Fibroblast of mammary gland (primary cell): ENCODE measurements at regions not wholly inside any gene's neighbourhood (a gene's known extent, or its start where the extent isn't known, plus 50 kb on each side); places are given as distances from the start of the nearest gene placed in this dataset.

Experiments
- DNase-seq: peaks from one replicate; pipeline ENCODE4 v3.0.0-alpha.2; 2010; ENCODE audit warnings: low read depth
- H3K4me3 ChIP-seq: 2 replicates; pipeline ENCODE4 v1.5.1; 2011; ENCODE audit warnings: low read depth, mild to moderate bottlenecking, low read length, moderate library complexity; ENCODE audit not compliant: control insufficient read depth
- TF ChIP-seq, protein P1 (sequence below): conservative IDR thresholded peaks from 2 replicates; pipeline ENCODE4 v1.5.1; 2011; ENCODE audit warnings: low read depth, low read length, inconsistent platforms; ENCODE audit not compliant: control insufficient read depth, insufficient read depth

DNA sequence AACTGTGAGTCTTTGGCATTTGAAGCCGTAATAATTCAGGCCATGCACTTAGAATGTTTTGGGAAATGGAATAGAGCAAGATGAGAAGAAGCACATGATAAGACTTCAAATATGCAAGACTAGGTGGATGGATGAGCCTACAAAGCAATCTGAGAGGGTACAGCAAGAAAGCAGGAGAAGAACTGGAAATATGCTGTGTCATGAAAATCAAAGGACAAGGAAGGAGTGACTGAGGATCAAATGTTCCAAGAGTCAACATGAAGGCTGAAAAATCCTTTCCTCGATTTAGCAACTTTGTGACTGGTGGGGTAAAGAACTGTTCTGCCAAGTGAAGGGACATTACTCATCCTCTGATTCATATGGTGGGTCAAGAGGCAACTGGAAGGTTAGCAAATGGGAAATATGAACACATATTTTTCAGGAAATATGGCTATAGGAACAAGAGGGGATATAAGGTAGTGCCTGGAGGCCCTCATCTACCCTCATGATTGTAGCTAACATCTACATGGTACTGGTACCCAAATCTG lies 803.7 kb upstream of the ARRDC4 start:
- TF ChIP-seq, protein P1, sequence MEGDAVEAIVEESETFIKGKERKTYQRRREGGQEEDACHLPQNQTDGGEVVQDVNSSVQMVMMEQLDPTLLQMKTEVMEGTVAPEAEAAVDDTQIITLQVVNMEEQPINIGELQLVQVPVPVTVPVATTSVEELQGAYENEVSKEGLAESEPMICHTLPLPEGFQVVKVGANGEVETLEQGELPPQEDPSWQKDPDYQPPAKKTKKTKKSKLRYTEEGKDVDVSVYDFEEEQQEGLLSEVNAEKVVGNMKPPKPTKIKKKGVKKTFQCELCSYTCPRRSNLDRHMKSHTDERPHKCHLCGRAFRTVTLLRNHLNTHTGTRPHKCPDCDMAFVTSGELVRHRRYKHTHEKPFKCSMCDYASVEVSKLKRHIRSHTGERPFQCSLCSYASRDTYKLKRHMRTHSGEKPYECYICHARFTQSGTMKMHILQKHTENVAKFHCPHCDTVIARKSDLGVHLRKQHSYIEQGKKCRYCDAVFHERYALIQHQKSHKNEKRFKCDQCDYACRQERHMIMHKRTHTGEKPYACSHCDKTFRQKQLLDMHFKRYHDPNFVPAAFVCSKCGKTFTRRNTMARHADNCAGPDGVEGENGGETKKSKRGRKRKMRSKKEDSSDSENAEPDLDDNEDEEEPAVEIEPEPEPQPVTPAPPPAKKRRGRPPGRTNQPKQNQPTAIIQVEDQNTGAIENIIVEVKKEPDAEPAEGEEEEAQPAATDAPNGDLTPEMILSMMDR = no peak
- DNase-seq = no peak
- no peak overlapping the region for H3K4me3 ChIP-seq

DNA sequence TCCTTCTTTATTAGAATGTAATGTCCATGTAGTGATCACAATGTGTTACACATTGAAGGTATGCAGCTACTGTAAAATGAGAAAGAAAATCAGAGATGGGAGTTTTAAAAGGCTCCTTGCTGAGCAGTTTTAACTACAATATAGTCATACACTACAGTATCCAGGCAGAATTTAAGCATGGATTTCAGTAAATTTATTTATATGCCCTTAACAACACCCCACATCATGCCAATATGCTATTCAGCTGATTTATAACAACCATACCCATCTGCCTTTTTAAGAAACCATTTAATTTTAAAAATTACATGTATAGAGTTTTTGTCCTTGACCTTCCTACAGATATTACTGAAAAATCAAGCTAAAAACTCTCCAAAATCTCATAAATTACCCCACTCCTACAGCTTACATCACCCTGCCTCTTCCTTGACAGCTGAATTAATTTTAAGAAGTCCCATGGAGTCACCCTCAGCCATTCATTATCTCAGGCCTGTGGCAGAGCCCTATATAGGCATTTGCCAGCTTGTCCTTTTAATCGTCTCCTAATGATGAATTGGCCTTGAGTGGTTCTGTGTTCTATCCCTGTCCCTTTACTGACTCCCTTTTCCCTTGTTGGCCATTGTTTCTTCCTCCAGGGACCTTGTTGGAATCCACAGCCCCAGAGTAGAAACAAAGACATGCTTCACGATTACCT lies 797.6 kb upstream of the ARRDC4 start:
- TF ChIP-seq, protein P1 = no peak
- DNase-seq = no peak
- H3K4me3 ChIP-seq = no peak overlapping the region

DNA sequence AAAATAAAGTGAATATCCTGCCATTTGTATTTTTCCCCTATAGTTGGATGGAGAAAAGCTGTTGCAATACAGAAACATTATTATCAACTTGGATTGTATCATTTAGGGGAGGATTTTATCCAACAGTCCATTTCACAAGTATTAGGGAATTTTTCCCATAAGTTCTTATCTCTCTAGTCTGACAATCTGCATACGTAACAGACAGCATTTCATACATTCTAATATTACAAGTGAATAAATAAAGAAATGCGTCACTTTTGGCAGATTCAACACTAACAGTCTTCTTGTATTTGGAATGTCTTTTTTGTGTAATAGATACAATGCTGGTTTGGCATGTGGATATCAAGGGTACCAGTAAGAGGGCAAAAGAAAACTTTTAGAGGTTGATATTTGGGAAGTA lies 795.3 kb upstream of the ARRDC4 start:
- DNase-seq = no peak
- no peak overlapping the region for H3K4me3 ChIP-seq
- TF ChIP-seq, protein P1 = no peak

DNA sequence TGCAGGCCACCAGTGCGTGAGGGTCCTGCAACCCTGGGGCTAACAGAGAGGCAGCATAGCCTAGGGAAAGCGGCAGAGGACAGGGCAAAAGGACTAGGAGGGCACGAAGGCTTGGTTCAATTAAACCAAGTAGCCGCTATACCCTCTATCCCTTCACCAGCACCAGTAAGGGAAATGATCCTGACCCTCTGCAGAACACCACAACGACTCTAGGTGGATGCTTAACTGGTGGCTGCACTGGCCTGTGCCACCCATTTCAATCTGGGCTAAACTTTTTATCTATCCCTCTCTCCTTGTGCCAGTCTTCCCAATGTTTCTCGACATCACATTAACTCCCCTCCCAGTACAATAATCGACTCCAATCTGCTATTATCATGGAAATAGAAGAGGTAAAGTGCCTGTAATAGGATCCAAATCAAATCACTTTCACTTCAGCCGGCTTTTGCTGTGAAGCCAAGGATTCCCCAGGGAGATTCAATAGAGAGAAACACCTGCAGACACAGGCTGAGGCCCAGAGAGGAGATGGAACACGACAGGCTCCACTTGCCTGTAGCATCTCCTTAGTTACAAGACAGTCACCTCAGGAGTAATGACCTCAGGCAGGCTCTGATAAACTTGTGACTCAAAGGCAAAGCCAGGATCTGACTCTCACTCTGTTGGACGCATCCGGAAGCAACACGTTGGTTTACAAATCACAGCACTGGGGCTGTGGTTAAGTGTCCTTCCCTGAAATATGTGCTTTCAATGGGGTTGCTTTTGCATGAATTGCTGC lies 791.6 kb upstream of the ARRDC4 start:
- TF ChIP-seq, protein P1 = no peak
- H3K4me3 ChIP-seq = no peak overlapping the region
- no peak for DNase-seq

DNA sequence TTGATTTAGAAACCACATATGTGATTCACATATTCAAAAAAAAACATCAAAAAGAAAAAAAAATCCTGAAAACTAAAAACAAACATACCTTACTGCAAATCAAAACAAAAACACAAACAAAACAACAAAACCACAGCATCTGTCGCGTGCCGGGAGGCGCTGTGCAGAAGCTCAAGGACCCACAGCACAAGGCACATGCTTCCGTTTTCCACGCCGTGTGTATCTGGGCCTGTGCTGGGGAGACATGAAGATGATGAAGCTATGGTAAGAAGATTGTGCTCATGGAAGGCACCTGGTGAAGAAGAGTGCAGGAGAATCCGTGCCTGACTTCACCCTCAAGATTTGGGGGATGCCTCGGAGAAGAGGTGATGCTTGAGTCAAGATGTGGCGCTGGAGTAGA lies 788.9 kb upstream of the ARRDC4 start:
- TF ChIP-seq, protein P1 = no peak
- no peak for DNase-seq
- H3K4me3 ChIP-seq = no peak overlapping the region

DNA sequence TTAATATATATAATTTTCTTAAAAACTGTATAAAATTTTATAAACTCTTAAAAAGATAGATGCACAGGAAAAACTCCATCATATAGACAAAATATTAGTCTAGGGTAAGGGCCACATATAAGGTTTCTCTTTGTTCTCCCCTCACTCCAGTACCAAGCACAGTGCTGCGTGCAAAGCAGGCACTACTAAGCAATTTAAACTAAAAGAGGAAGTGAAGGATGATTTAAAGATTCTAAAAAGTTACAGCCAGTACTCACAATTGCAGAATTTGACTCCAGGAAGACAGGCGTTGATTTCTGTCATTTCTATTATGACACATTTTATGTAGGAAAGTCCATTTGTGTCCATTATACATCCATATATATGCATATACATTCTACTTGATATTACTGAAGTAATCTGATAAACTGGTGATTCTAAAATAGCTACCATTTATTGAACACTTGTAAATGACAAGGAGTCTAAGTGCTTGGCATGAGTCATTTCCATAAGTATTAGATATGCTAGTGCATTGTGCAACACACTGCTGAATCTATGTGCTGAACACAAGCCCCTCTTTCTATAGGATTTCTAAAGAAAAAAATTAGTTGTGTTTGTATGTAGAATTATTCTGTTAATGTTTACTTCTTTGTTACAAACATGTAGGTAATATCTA lies 785.5 kb upstream of the ARRDC4 start:
- no peak overlapping the region for H3K4me3 ChIP-seq
- TF ChIP-seq, protein P1 = no peak
- no peak for DNase-seq
